ENCODE measurements at regions not wholly inside any gene's neighbourhood (a gene's known extent, or its start where the extent isn't known, plus 50 kb on each side); places are given as distances from the start of the nearest gene placed in this dataset.
"Not testable (repeated sequence)": the region's sequence is repeated elsewhere in the genome, so short reads cannot be mapped to it uniquely, and the experiment has no call there.

DNA sequence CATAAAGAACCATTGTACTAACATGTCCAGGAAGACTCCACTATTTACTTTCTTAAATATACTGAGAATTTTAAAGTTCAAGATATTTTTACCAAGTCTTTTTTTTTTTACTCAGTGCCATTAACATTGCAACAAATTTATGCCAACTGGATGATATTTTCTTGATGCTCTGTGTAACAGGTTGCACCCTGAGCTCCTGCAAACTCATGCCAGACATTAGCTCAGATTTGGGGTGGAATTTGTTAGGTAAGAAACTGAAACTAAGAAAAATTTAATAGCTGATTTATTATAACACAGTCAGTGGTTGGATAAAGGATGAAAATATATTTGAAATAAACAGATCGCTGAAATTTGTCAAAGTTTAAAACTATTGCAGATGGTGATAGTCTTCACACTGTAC lies 228.6 kb upstream of the SPHKAP start:
- DNase-seq (ENCODE audit: low spot score), result no peak

DNA sequence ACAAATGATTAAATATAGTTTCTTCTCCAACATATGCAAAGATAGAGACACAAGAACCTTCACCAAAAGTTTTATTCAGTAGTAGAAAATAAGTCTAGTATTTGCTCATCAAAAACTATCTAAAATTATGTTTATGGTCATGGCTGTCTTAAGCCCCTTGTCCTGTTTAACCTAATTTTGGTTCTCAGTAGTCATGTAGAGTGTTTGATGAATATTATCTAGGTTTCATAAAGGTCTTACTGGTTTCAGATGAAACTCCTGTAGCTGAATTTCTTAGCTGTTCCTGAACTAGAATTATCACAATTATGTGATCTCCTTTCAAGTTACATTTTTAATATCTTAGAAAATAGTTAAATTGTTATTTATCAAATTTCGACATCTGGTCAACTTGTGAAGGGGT lies 228.0 kb upstream of the SPHKAP start:
- DNase-seq (ENCODE audit: low spot score), result no peak

DNA sequence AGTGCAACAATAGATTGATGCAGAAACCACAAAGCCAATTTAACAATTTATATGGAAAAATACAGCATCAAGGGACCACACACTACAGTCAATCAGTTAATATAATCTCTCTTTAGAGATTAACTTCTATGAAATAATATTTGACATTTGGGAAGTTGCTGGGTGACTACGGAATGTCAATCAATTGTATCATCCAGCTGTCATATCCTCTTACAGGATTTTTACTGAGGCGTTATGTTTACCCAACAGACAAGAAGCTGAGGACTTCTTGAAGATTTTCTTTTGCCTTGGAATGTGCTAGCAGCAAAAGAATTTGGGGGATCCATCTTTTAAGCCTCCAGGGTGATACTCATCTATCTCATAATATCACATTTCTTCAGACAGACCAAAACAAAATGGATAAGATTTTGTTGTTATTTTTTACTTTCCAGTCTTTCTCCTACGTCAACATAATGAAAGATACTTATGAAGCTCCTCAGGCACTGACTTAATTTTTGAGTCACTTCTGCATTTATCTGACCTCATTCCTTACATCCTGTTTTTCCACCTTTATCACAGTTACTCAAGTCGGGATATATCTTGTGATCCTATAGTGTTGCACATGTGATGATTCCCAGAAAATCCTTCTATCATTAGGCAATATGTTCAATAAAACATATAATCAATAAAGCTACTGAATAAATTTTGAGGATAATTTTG lies 227.2 kb upstream of the SPHKAP start:
- no peak for DNase-seq (ENCODE audit: low spot score)

DNA sequence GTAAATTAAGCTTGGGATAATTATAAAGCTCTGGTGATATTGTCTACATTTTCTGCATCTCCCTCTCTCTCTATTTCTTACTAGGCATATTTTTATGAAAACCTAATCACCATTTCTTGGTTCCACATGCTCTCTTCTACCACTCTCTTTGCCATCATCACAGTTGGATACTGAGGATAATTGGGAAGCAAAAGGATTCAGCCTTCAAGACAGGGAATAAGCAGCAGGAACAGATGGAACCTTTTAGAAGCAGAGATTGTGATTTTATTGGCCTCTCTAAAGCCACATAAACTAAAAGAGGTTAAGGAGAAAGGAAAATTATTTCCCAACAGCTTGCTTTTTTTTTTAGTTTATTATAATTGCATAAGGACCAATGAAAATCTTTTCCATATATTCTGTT lies 226.3 kb upstream of the SPHKAP start:
- no peak for DNase-seq (ENCODE audit: low spot score)

DNA sequence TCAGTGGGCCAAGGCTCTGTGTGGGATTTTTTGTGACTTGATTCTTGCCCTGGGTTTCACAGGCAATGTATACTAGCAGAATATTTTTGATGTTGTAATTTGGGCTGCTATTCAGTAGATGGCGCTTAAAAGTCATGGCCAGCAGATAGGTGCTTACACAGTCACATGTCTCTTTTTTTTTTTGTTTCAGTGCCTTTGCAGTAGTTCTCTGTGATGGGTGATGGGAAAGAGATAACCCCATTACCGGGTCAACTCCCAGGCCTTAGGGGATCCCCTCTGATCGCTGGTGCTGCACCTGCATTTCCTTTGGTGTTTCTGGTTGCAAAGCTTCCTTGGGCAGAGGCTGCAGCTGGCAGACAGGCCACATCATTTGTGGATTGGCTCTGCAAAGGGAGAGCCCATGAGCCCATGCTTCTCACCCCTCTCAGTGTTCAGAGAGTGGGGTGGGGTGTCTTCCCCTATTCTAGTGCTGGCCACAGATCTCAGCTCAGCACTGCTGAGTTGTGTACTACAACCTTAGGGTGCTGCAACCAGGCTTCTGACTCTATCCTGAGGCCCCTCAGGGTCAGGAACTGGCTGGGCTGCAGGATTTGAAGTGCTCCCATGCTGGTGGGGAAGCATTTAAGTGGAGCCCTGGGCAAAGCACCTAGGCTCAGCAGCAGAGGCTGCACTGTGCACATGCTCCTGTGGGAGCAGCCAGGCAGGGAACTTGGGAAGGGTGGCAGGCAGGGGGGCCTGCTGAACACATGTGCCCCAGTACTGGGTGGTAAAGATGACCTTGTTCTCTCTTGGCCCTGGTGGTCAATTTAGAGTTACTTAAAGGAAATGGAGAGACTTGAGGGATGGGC lies 219.8 kb upstream of the SPHKAP start:
- no peak for DNase-seq (ENCODE audit: low spot score)

DNA sequence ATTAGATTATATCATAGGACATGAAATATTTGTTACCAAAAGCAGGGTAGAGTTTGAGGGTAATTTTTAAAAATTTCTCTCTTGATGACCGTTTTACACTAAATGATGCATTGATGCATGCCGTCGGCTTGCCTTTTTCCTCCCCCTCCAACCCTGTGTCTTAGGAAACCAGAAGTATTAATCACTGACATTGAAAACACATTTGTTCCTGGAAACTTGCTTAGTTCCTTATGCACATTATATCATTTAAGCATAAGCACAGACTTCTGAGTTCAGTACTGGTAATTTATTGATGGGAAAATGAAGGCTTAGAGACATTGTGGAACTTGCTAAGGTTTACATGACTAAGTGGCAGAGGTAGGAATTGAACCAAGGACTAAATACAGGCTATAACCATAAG lies 206.3 kb upstream of the SPHKAP start:
- DNase-seq (ENCODE audit: low spot score), result no peak

DNA sequence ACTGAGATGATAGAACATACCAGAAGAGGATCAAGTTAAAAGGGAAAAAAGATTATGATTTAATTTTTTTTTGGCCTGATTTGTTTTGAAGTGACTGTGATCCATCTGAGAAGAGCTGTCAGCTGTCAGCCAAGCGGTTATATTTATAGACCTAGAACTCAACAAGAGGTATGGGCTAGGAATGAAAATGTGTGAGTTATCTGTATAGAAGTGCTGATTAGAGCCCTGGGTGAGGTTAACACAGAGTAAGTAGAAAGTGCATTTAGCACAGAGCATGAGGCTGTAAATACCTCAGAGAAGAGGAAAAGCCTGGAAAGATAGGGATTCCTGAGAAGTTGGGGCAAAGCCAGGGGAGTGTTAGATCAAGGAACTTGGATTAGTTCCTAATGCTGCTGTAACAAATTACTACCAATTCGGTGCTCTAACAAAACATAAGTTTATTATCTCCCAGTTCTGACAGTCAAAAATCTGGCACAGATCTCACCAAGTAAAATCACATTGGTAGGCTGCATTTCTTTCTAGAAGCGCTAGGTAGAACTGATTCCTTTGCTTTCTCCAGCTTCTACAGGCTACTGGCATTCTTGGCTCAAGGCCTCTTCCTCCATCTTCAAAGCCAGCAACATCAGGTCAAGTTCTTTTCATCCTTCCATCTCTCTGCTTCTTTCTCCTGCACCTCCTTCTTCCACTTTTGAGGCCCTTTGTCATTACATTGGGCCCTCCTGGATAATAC lies 197.4 kb upstream of the SPHKAP start:
- no peak for DNase-seq (ENCODE audit: low spot score)

DNA sequence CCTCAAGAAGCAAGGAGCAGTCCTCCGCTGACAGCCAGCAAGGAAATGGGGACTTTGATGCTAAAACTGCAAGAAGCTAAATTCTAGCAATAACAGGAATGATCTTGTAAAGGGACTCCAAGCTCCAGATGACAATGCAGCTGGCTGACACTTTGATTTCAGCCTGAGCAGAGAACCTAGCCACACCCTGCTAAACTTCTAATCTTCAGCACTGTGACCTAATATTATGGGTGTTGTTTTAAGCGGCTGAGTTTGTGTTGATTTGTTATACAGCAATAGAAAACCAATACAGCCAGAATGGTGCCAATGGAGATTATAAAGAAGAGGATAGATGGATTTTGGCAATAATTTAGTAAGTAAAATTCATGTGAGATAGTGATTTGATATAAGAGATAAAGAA lies 196.7 kb upstream of the SPHKAP start:
- no peak for DNase-seq (ENCODE audit: low spot score)

DNA sequence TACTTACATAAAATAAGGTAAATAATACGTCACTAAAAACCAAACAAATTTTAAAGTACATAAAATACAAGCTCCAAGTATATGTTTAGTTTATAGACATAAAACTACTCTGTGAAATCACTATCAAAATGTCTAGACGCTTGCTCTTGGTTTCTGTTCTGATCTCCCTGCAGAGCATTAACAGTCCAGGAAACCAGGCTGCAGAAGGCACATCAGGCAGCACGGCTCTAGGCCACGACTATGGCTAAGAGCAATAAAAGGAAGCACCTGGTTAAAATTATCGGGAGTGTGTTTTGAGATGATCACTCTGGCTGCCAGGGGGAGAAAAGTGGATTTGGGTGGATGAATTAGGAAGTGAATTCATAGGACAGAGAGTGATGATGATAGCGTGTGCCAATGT lies 196.0 kb upstream of the SPHKAP start:
- no peak for DNase-seq (ENCODE audit: low spot score)

DNA sequence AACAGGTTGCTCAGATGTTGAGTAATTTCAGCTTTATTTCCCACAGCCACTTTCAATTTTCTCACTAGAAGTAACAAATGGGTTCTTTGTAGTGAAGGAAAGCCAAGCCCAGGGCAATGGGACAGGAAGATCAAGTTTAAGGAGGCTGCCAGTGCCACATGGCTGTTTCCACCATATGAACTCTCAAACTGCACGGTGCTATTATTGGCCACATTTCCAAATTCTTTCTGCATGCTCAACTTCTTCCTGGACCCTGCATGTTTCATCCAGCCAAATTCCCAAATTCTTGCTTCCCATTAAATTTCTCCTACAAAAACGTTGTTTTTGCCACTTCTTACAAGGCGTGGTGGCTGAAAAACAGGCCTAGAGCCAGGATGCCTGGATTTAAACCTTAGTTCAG lies 193.3 kb upstream of the SPHKAP start:
- DNase-seq (ENCODE audit: low spot score), result no peak

DNA sequence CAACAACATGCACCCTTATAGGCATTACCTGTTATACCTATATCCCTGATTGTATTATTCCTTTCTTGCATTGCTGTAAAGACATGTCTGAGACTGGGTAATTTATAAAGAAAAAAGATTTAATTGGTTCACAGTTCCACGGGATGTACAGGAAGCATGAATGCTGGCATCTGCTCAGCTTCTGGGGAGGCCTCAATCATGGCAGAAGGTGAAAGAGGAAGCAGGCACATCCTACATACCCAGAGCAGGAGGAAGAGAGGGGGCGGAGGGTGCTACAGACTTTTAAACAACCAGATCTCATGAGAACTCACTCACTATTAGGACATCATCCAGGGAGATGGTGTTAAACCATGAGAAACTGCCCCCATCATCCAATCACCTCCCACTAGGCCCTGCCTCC lies 191.7 kb upstream of the SPHKAP start:
- DNase-seq (ENCODE audit: low spot score), result no peak

DNA sequence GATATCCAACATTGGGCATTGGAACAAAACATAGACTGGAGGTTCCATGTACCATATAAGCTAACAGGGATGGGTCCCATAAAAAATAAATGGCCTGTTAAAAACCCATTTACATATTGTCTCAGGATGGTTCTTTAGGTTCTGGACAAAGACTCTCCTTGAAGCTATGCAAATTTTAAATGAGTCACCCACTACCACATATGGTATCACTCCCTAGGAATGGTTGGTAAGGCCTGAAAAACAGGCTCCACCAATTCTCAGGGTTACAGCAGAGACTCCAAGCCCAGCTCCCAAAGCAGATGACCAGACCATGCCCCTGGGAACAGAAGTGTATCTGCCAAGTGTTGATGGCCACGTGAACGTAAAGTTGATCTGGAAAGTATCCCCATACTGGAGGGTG lies 190.7 kb upstream of the SPHKAP start:
- no peak for DNase-seq (ENCODE audit: low spot score)

DNA sequence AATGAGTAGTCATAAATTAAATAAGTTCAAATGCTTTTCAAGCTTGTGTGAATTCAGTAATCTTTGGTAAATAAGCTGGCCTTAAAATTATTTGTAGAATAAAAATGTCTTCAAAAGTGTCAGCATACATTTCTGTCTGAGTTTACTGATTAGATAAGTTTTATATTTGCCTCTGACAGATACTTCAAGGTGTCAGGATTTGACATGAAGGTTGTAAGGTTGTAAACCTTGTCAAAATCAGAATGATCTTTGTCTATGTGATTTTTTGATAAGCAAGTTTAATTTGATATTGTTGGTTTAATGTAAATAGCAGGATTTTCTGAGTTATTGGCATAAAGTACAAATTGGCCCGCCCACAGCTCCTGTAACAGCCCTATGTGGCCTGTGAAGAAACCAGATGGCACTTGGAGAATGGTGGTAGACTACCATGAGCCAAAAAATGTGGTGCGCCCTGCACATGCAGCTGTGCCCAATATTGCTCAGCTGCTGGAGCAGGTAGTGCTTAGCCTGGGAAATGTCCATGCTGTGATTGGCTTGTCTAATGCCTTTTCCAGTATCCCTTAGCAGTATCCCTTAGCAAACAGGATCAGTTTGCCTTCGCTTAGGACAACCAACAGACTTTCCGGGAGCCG lies 188.0 kb upstream of the SPHKAP start:
- no peak for DNase-seq (ENCODE audit: low spot score)

DNA sequence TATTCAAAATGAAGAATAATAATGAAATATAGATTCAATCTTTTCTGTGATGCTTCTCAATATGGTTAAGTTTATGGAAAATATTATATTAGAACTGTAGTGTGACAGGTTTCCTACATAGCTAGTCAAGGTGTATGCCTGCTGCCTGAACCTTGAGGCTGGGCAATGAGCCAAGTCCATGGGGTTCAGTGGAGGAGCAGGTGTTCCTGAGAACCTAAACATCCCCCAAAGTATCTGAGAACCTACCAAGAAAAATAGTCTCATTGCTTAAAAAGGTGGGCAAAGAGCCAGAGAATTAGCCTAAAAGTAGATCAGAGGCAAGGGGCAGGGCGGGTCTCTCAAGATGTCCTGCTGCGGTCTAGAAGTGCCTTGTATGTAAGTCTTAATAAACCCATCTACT lies 185.9 kb upstream of the SPHKAP start:
- no peak for DNase-seq (ENCODE audit: low spot score)

DNA sequence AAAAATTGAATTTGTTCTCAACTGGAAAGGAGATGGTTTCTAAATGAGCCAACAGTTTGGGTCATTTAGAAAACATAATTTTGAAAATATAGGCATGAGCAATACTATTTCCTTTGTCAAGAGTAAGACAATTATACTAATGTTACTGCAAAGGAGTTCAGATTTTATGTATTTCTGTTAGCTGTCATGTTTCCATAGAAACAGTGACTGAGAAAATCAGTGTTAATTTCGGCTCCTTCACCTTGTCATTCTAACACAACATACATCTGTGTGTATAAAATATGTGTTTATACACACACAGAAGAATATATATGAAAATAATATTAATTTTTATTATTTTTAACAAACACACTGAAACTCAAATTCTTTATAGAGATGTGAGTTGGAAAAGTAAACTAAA lies 178.0 kb upstream of the SPHKAP start:
- DNase-seq (ENCODE audit: low spot score), result no peak

DNA sequence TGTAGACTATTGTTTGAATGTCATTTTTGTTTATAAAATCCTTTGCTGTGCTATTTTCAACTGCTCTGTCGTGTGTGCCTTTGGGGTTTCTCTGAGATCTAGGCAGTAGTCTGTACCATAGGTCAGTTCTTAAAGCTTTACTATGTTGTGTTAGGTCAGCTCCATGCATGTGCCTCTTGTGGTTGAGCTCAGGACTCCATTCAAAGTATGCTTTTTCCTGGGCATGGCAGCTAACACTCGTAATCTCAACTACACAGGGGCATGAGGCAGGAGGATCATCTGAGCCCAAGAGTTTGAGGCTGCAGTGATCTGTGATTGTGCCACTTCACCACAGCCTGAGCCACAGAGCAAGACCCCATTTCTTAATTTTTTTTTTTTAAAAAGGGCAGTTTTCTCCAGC lies 174.4 kb upstream of the SPHKAP start:
- no peak for DNase-seq (ENCODE audit: low spot score)

DNA sequence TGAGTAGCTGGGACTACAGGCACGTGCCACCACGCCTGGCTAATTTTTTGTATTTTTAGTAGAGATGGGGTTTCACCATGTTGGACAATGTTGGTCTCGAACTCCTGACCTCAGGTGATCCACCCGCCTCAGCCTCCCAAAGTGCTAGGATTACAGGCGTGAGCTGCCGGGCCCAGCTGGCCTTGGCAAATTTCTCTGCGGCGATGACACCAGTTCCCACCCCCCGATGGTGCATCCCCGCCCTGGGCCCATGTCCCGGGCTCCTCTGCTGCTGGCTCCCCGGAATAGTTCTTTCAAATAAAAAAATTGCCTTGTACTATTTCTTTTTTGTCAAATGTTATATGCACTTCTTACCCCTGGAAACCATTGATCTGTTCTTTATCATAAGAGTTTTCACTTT lies 171.5 kb upstream of the SPHKAP start:
- DNase-seq (ENCODE audit: low spot score), result not testable (repeated sequence)

DNA sequence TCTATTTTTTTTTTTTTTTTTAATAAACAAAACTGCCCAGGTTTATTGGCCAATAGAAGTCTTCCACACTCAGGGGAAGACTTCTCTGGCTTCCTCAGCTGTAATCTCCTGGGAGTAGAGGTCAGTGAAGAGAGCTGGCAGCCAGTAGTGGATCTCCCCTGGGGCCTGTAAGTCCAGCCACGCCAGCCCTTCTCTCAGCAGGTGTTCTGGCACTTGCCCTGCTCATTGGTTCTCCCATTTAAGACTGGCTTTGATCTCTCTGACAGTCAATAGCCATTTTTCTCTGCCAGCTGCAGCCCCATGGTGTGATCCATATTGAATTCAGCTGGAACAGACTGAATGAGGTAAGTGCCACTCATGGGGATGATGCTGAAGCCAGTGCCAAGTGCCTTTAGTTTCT lies 170.6 kb upstream of the SPHKAP start:
- no peak for DNase-seq (ENCODE audit: low spot score)

DNA sequence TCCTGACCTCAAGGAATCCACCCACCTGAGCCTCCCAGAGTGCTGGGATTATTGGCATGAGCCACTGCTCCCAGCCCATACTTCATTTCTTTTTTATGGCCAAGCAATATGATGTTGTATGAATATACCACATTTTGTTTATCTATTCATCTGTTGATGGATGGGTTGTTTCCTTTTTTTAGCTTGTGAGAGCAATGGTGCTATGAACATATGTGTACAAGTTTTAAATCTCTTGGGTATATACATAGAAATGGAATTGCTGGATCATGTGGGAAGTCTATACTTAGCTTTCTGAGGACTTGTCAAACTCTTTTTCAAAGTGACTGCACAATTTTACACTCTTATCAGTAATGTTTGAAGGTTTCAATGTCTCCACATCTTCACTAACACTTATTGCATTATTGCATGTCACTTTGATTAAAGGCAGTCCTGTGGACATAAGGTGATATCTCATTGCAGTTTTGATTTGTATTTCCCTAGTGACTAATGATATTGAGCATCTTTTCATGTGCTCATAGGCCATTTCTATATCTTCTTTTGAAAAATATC lies 167.1 kb upstream of the SPHKAP start:
- DNase-seq (ENCODE audit: low spot score), result no peak

DNA sequence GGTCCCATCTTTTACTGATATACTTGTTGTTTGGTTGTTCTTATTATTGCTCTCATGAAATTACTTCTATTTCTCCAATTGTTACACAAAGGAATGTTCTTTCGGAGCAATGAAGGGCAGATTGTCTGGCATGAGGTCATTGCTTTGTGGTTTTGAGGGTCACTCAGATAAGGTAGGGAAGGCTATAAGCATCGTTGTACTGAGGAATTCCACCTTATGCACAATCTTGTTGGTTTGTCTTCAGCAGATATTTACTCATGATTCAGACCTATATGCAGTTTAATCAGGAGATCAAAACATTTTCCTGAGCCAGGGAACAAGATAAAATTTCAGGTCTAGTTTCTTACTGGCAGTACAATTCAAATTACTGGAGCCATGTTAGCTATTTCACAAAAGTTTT lies 163.0 kb upstream of the SPHKAP start:
- no peak for DNase-seq (ENCODE audit: low spot score)

DNA sequence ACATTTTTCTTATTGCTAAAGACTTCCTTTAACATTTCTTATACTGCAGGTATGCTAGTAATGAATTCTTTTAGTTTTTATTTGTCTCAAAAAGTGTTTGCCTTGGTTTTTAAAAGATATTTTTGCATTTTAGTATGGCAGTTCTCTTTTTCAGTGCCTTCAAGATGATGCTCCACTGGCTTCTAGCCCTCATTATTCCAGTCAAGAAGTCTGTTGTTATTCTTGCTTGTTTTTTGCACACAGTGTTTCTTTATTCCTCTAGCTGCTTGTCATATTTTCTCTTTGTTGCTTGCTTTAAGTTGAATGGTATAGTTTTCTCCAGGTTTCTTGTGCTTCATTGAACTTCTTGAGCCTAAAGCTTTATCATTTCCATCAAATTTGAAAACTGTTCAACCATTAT lies 158.0 kb upstream of the SPHKAP start:
- no peak for DNase-seq (ENCODE audit: low spot score)

DNA sequence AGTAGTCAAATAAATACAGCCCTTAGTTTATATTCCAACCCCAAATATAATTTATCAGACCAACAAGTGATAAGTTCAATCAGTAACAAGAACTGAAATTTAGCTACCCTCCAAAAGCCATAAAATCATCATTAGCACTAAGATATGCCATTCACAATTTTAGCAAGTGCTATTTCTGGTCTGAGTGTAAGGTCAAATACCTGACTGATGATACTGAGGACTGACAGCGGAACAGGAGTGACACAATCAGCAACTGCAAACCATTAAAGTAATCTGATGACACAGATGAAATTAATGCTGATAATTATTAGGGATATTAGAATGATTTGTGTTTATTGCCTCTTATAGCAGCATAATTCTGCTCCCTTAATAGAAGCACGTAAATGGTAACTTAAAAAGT lies 152.7 kb upstream of the SPHKAP start:
- DNase-seq (ENCODE audit: low spot score), result no peak
